Prostate gland (tissue), 2 donors: ENCODE measurements at regions not wholly inside any gene's neighbourhood (a gene's known extent, or its start where the extent isn't known, plus 50 kb on each side); places are given as distances from the start of the nearest gene placed in this dataset.

Source experiments
- DNase-seq: peaks from one replicate; pipeline ENCODE4 v3.0.0-alpha.2; 2019; ENCODE audit warnings: low spot score
- H3K27ac ChIP-seq, 2 donors: fragments of 200-600 bp; sonication (generic); 2 replicates each; pipeline ENCODE4 v1.5.1; 2017 to 2019
- H3K27me3 ChIP-seq: fragments of 200-600 bp; sonication (generic); replicated peaks from 2 replicates; pipeline ENCODE4 v1.5.1; 2019; ENCODE audit not compliant: insufficient read depth
- H3K36me3 ChIP-seq, 2 donors: fragments of 200-600 bp; sonication (generic); 1 replicate in 1 of 2; 2 replicates in 1 of 2; pipeline versions ENCODE4 v1.5.1 to v1.8.1; 2017 to 2019
- H3K4me1 ChIP-seq: fragments of 200-600 bp; sonication (generic); replicated peaks from 2 replicates; pipeline ENCODE4 v1.5.1; 2019
- H3K4me3 ChIP-seq, 2 donors: fragments of 200-600 bp; sonication (generic); 2 replicates each; pipeline ENCODE4 v1.5.1; 2017 to 2019
- H3K9me3 ChIP-seq: fragments of 200-600 bp; sonication (generic); 2 replicates; pipeline ENCODE4 v1.5.1; 2017
- CTCF ChIP-seq, 4 experiments: fragments of 200-600 bp in 2 of 4; fragments of 450-650 bp in 2 of 4; sonication (generic) in 2 of 4; IDR thresholded peaks; 1 replicate in 3 of 4; 2 replicates in 1 of 4; pipeline ENCODE4 v1.5.1; 2016 to 2019; ENCODE audit warnings: antibody characterized with exemption in 4 of 4, mild to moderate bottlenecking in 2 of 4, moderate library complexity in 2 of 4
- POLR2A ChIP-seq: fragments of 450-650 bp; IDR thresholded peaks from one replicate; pipeline ENCODE4 v1.6.1; 2016; ENCODE audit warnings: antibody characterized with exemption, mild to moderate bottlenecking
- POLR2AphosphoS5 ChIP-seq: sonication (generic); formaldehyde crosslinking; IDR thresholded peaks from one replicate; pipeline ENCODE4 v1.6.1; 2017; ENCODE audit warnings: antibody characterized with exemption
- WGBS: methylation state at CpG from one replicate; pipeline ENCODE4 v1.1.5; 2018; 5-methylcytosine and 5-hydroxymethylcytosine counted together
- intact Hi-C: fragments of 100-400 bp; cut with DNase I; formaldehyde crosslinking; loops from one replicate; pipeline ENCODE4 v1.14.2; 2022

DNA sequence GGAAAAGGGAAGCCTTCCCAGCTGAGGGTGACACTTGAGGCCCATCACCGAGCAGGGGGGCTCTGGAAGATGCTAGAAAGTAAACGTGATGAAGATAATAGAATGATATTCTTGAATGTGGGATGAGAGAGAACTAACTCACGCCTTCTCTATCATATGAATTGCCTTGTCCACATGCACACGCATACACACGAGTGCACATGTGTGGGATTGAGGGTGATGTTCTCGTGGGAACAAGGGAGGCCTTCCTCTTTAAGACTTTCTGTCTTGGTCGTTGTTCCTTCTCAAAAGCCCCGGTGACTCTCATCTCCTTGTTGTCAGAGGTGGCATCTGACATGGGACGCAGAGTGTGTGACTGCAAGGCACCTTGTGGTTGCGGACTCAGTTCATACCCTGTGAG, 436.9 kb downstream of the ZNF516 start:
- DNase-seq, result no peak
- H3K27me3 ChIP-seq, result no peaks in the 10 kb centered on the region
- 75% methylated on average over 10 of the region's 10 CpGs for WGBS
- intact Hi-C loops, result no loop called here
- H3K27ac ChIP-seq, result no peak overlapping the region
- no peaks in the 10 kb centered on the region for H3K4me1 ChIP-seq
- H3K9me3 ChIP-seq, result no peaks in the 10 kb centered on the region
- H3K4me3 ChIP-seq, result no peak overlapping the region
- no peaks in the 10 kb centered on the region for H3K36me3 ChIP-seq
- TF ChIP-seq POLR2A, result no peak

DNA sequence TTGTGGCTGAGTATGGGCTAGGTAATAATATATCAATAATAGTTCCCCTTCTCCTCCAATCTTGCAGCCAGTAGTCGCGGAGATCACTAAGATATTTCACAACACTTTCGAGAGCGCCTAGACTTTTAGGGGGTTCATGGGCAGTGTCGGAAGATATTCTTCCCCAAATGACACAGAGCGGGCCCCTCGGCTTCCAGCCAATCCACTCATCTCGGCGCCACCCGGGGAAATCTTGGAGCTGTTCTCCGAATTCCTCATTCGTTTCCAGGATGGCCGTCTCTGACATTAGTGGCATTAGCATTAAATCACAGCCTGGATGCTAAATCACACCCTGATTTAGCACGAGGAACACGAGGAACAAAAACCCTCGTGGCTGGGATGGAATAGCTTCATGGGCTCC, 437.7 kb downstream of the ZNF516 start:
- Histone ChIP-seq H3K27ac (no peak overlapping the region), H3K4me3 (no peak overlapping the region), H3K9me3 (no peaks in the 10 kb centered on the region), H3K36me3 (no peaks in the 10 kb centered on the region), H3K27me3 (no peaks in the 10 kb centered on the region), H3K4me1 (no peaks in the 10 kb centered on the region)
- no peak for TF ChIP-seq POLR2AphosphoS5
- TF ChIP-seq POLR2A, result no peak
- no peak for TF ChIP-seq CTCF (IDR thresholded peaks at IDR 0.05)
- 85% methylated on average over 15 of the region's 16 CpGs for WGBS
- no peak for DNase-seq
- intact Hi-C loops, result no loop called here

- TF ChIP-seq POLR2AphosphoS5 (no peak), CTCF (IDR thresholded peaks at IDR 0.05) (no peak), POLR2A (no peak)
- H3K27me3 ChIP-seq, result no peaks in the 10 kb centered on the region
- intact Hi-C loops, result no loop called here
- no peaks in the 10 kb centered on the region for H3K36me3 ChIP-seq
- H3K27ac ChIP-seq, result no peak overlapping the region
- no peak overlapping the region for H3K4me3 ChIP-seq
- no peaks in the 10 kb centered on the region for H3K4me1 ChIP-seq
- 55% methylated on average over 13 of the region's 13 CpGs for WGBS
- DNase-seq, result no peak
- H3K9me3 ChIP-seq, result no peaks in the 10 kb centered on the region
These were observed 438.5 kb downstream of the ZNF516 start for GRCh38 chr18:76056471-76057110.

- H3K36me3 ChIP-seq, result no peaks in the 10 kb centered on the region
- no peak overlapping the region for H3K27ac ChIP-seq
- 82% methylated on average over 9 of the region's 9 CpGs for WGBS
- H3K27me3 ChIP-seq, result no peaks in the 10 kb centered on the region
- TF ChIP-seq CTCF (IDR thresholded peaks at IDR 0.05), result no peak
- TF ChIP-seq POLR2AphosphoS5, result no peak
- no peak for TF ChIP-seq POLR2A
- H3K9me3 ChIP-seq, result no peaks in the 10 kb centered on the region
- no peak for DNase-seq
- H3K4me3 ChIP-seq, result no peak overlapping the region
- intact Hi-C loops, result no loop called here
- H3K4me1 ChIP-seq, result no peaks in the 10 kb centered on the region
These were observed 439.5 kb downstream of the ZNF516 start for GRCh38 chr18:76055578-76055977.

GRCh38 chr18:76055025-76055424, 440.0 kb downstream of the ZNF516 start:
- Histone ChIP-seq H3K27me3 (no peaks in the 10 kb centered on the region), H3K4me1 (no peaks in the 10 kb centered on the region), H3K27ac (no peak overlapping the region), H3K36me3 (no peaks in the 10 kb centered on the region), H3K4me3 (no peak overlapping the region), H3K9me3 (no peaks in the 10 kb centered on the region)
- DNase-seq, result no peak
- intact Hi-C loops, result no loop called here
- TF ChIP-seq POLR2A (no peak), POLR2AphosphoS5 (no peak), CTCF (IDR thresholded peaks at IDR 0.05) (no peak)
- 93% methylated on average over 9 of the region's 9 CpGs for WGBS
